HEK293 (cell line): ENCODE measurements at regions not wholly inside any gene's neighbourhood (a gene's known extent, or its start where the extent isn't known, plus 50 kb on each side); places are given as distances from the start of the nearest gene placed in this dataset.

Source experiments
- CTCF ChIA-PET: fragments of 350-600 bp; formaldehyde crosslinking; extraction: SDS; loops from one replicate; lab custom pipeline; 2021; ENCODE audit warnings: antibody characterized with exemption; lab: Yijun Ruan, JAX
- POLR2A ChIA-PET: fragments of 300-600 bp; formaldehyde crosslinking; extraction: SDS; loops from one replicate; lab custom pipeline; 2020; ENCODE audit warnings: antibody characterized with exemption, inconsistent platforms; lab: Yijun Ruan, JAX
- H3K27ac ChIP-seq: fragments of 200-500 bp; sonication (Bioruptor generic); 2 replicates; pipeline ENCODE4 v1.5.1; 2014; ENCODE audit warnings: low read depth, low read length, control low read depth, inconsistent platforms; ENCODE audit errors: extremely low read depth
- H3K36me3 ChIP-seq, 2 experiments: fragments of 200-500 bp in 1 of 2; sonication (Bioruptor generic) in 1 of 2; 1 replicate in 1 of 2; 2 replicates in 1 of 2; pipeline ENCODE4 v1.5.1; 2014 to 2017; ENCODE audit warnings: inconsistent platforms in 2 of 2, low read length in 2 of 2; ENCODE audit not compliant: control insufficient read depth in 2 of 2, insufficient read depth in 1 of 2
- H3K4me1 ChIP-seq: fragments of 200-500 bp; sonication (Bioruptor generic); 2 replicates; pipeline ENCODE4 v1.5.1; 2014; ENCODE audit warnings: mild to moderate bottlenecking, low read length, inconsistent platforms; ENCODE audit not compliant: control insufficient read depth, insufficient read depth
- H3K4me3 ChIP-seq: 2 replicates; pipeline ENCODE4 v1.5.1; 2011; ENCODE audit warnings: low read depth, mild to moderate bottlenecking, control low read depth, low read length, moderate library complexity
- H3K9me3 ChIP-seq: fragments of 200-500 bp; sonication (Bioruptor generic); 2 replicates; pipeline ENCODE4 v1.5.1; 2014; ENCODE audit warnings: low read depth, low read length, inconsistent platforms; ENCODE audit not compliant: control insufficient read depth, insufficient read depth
- BCL11A ChIP-seq: fragments of 450-650 bp; formaldehyde crosslinking; IDR thresholded peaks from 2 replicates; pipeline ENCODE4 v1.5.1; 2016; ENCODE audit warnings: low read depth, missing biosample characterization, missing genetic modification characterization
- FEZF1 ChIP-seq: fragments of 450-650 bp; formaldehyde crosslinking; IDR thresholded peaks from 2 replicates; pipeline ENCODE4 v1.5.1; 2016; ENCODE audit warnings: missing biosample characterization, missing genetic modification characterization
- GFI1B ChIP-seq: fragments of 450-650 bp; formaldehyde crosslinking; IDR thresholded peaks from 2 replicates; pipeline ENCODE4 v1.5.1; 2016; ENCODE audit warnings: missing biosample characterization, missing genetic modification characterization
- KLF9 ChIP-seq: fragments of 450-650 bp; formaldehyde crosslinking; IDR thresholded peaks from 2 replicates; pipeline ENCODE4 v1.5.1; 2016; ENCODE audit warnings: missing biosample characterization, missing genetic modification characterization, low read depth
- SALL2 ChIP-seq: fragments of 450-650 bp; formaldehyde crosslinking; IDR thresholded peaks from 2 replicates; pipeline ENCODE4 v1.5.0; 2017; ENCODE audit warnings: missing biosample characterization, mild to moderate bottlenecking, missing genetic modification characterization, borderline replicate concordance
- SCRT2 ChIP-seq: fragments of 450-650 bp; formaldehyde crosslinking; IDR thresholded peaks from 2 replicates; pipeline ENCODE4 v1.5.1; 2016; ENCODE audit warnings: missing biosample characterization, missing genetic modification characterization
- WT1 ChIP-seq: fragments of 450-650 bp; formaldehyde crosslinking; IDR thresholded peaks from 2 replicates; pipeline ENCODE4 v1.5.1; 2016; ENCODE audit warnings: missing biosample characterization, missing genetic modification characterization
- YY1 ChIP-seq: fragments of 450-650 bp; formaldehyde crosslinking; IDR thresholded peaks from 2 replicates; pipeline ENCODE4 v1.5.1; 2018; ENCODE audit warnings: missing biosample characterization, missing genetic modification characterization
- ZNF133 ChIP-seq: fragments of 450-650 bp; formaldehyde crosslinking; IDR thresholded peaks from 2 replicates; pipeline ENCODE4 v1.5.1; 2016; ENCODE audit warnings: missing biosample characterization, missing genetic modification characterization
- ZNF311 ChIP-seq: fragments of 450-650 bp; formaldehyde crosslinking; IDR thresholded peaks from 2 replicates; pipeline ENCODE4 v1.5.1; 2017; ENCODE audit warnings: missing biosample characterization, missing genetic modification characterization, borderline replicate concordance
- ZNF426 ChIP-seq: fragments of 450-650 bp; formaldehyde crosslinking; IDR thresholded peaks from 2 replicates; pipeline ENCODE4 v1.5.1; 2017; ENCODE audit warnings: missing biosample characterization, missing genetic modification characterization, mild to moderate bottlenecking, inconsistent platforms, moderate library complexity
- ZNF510 ChIP-seq: fragments of 450-650 bp; formaldehyde crosslinking; IDR thresholded peaks from 2 replicates; pipeline ENCODE4 v1.5.1; 2018; ENCODE audit warnings: mild to moderate bottlenecking, missing genetic modification characterization, missing biosample characterization; ENCODE audit not compliant: insufficient replicate concordance
- ZNF555 ChIP-seq: fragments of 450-650 bp; formaldehyde crosslinking; conservative IDR thresholded peaks from 2 replicates; pipeline ENCODE4 v1.5.1; 2017; ENCODE audit warnings: missing biosample characterization, mild to moderate bottlenecking, missing genetic modification characterization, inconsistent platforms
- TF ChIP-seq, protein P1 (sequence below): fragments of 450-650 bp; formaldehyde crosslinking; IDR thresholded peaks from 2 replicates; pipeline ENCODE4 v1.5.1; 2016; ENCODE audit warnings: missing biosample characterization, missing genetic modification characterization
- TF ChIP-seq, protein P2 (sequence below): fragments of 450-650 bp; formaldehyde crosslinking; conservative IDR thresholded peaks from 2 replicates; pipeline ENCODE4 v1.5.1; 2016; ENCODE audit warnings: low read depth, missing biosample characterization, missing genetic modification characterization
- TF ChIP-seq, protein P3 (sequence below): fragments of 450-650 bp; formaldehyde crosslinking; IDR thresholded peaks from 2 replicates; pipeline ENCODE4 v1.5.1; 2016; ENCODE audit warnings: missing biosample characterization, missing genetic modification characterization
- TF ChIP-seq, protein P4 (sequence below): fragments of 450-650 bp; formaldehyde crosslinking; IDR thresholded peaks from 2 replicates; pipeline ENCODE4 v1.5.1; 2016; ENCODE audit warnings: missing biosample characterization, missing genetic modification characterization

DNA sequence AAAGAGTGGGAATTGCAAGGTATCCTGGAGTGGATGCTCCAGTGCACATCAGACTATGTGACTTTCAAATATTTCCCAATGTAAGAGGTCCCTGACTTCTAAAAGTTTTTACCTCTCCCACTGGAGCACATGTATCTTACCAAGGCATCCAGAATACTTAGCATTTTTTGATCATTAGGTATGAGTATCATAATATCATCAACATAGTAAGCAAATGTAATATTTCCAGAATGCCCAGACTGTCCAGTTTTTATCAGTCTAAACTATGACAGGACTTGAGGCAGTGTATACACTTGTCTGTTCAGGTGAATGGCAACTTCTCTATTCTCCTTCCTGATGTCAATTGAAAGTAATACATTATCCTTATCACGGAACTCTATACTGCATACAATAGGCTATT lies 924.6 kb upstream of the GJE1 start (continued):
- TF ChIP-seq, protein P1, sequence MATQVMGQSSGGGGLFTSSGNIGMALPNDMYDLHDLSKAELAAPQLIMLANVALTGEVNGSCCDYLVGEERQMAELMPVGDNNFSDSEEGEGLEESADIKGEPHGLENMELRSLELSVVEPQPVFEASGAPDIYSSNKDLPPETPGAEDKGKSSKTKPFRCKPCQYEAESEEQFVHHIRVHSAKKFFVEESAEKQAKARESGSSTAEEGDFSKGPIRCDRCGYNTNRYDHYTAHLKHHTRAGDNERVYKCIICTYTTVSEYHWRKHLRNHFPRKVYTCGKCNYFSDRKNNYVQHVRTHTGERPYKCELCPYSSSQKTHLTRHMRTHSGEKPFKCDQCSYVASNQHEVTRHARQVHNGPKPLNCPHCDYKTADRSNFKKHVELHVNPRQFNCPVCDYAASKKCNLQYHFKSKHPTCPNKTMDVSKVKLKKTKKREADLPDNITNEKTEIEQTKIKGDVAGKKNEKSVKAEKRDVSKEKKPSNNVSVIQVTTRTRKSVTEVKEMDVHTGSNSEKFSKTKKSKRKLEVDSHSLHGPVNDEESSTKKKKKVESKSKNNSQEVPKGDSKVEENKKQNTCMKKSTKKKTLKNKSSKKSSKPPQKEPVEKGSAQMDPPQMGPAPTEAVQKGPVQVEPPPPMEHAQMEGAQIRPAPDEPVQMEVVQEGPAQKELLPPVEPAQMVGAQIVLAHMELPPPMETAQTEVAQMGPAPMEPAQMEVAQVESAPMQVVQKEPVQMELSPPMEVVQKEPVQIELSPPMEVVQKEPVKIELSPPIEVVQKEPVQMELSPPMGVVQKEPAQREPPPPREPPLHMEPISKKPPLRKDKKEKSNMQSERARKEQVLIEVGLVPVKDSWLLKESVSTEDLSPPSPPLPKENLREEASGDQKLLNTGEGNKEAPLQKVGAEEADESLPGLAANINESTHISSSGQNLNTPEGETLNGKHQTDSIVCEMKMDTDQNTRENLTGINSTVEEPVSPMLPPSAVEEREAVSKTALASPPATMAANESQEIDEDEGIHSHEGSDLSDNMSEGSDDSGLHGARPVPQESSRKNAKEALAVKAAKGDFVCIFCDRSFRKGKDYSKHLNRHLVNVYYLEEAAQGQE = no peak
- TF ChIP-seq GFI1B (tag by site-specific recombination) (no peak), ZNF133 (tag by site-specific recombination) (no peak), WT1 (tag by site-specific recombination) (no peak), ZNF311 (tag by site-specific recombination) (no peak)

DNA sequence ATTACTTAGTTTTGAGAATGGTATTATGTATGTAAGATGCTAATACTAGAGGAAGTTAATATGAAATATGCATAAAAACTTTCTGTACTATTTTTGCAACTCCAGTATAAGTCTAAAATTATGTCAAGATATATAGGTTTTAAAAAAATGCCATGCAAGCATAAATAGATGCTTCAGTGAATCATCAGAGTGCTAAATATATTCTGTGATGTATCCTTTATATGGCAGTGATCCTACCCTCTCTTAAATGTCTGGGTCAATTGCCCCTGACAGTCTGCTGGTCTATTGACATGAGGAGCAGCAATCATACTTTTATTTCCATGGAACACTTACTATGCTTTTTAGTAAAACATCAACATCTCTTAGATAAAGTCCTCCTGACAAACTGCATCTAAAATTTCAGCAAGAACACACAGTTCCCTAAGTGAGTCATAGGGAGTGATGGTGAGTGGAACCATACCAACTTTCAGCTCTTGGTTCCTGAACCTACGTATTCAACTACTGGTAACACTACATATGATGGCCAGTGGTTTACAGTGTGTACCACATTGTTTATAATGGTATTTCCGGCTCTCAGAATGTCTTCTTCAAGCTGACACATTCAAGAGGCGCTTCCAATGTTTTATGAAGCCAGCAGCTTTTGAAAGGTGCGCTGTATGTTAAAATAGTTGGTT lies 928.7 kb upstream of the GJE1 start:
- no peaks in the 10 kb centered on the region for H3K9me3 ChIP-seq
- H3K27ac ChIP-seq = no peak overlapping the region
- ChIA-PET POLR2A (no interaction called here), CTCF (interaction anchor here (0.6 kb wide), 1 partner anchor 339 kb away, joined by 3 read pairs; no protein-coding TSS in a partner anchor)
- no peaks in the 10 kb centered on the region for H3K36me3 ChIP-seq
- no peaks in the 10 kb centered on the region for H3K4me1 ChIP-seq
- H3K4me3 ChIP-seq = no peak overlapping the region
- no peak for TF ChIP-seq KLF9
- no peak for TF ChIP-seq YY1 (tag by site-specific recombination)
- TF ChIP-seq, protein P2, sequence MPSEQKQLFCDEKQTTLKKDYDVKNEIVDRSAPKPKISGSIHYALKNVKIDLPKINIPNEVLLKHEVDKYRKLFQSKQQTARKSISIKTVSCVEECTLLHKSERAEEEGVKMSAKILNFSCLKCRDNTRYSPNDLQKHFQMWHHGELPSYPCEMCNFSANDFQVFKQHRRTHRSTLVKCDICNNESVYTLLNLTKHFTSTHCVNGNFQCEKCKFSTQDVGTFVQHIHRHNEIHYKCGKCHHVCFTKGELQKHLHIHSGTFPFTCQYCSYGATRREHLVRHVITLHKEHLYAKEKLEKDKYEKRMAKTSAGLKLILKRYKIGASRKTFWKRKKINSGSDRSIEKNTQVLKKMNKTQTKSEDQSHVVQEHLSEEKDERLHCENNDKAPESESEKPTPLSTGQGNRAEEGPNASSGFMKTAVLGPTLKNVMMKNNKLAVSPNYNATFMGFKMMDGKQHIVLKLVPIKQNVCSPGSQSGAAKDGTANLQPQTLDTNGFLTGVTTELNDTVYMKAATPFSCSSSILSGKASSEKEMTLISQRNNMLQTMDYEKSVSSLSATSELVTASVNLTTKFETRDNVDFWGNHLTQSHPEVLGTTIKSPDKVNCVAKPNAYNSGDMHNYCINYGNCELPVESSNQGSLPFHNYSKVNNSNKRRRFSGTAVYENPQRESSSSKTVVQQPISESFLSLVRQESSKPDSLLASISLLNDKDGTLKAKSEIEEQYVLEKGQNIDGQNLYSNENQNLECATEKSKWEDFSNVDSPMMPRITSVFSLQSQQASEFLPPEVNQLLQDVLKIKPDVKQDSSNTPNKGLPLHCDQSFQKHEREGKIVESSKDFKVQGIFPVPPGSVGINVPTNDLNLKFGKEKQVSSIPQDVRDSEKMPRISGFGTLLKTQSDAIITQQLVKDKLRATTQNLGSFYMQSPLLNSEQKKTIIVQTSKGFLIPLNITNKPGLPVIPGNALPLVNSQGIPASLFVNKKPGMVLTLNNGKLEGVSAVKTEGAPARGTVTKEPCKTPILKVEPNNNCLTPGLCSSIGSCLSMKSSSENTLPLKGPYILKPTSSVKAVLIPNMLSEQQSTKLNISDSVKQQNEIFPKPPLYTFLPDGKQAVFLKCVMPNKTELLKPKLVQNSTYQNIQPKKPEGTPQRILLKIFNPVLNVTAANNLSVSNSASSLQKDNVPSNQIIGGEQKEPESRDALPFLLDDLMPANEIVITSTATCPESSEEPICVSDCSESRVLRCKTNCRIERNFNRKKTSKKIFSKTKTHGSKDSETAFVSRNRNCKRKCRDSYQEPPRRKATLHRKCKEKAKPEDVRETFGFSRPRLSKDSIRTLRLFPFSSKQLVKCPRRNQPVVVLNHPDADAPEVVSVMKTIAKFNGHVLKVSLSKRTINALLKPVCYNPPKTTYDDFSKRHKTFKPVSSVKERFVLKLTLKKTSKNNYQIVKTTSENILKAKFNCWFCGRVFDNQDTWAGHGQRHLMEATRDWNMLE (tag by site-specific recombination) = no peak
- no peak for TF ChIP-seq BCL11A (tag by site-specific recombination)

DNA sequence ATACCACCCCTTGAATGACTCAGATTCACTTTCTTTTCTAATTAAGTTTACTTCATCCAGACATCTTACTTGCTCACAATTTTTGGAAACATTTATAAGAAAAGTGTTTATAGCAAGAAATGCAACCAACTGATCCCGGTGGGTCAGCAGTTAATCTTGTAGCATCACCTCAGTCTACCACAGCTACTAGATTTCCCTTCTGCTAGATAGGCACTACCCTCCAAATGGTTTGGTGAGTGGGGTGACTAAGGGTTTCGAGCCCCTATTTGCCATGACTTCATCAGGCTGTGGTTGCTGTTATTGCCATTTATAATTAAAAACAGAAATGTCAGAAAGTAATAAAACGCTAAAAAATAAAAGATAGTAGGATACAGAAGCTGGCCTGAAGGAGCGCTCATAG lies 930.1 kb upstream of the GJE1 start:
- Histone ChIP-seq H3K4me3 (no peak overlapping the region), H3K4me1 (no peaks in the 10 kb centered on the region), H3K9me3 (no peaks in the 10 kb centered on the region), H3K27ac (no peak overlapping the region), H3K36me3 (no peaks in the 10 kb centered on the region)
- no peak for TF ChIP-seq ZNF510
- no peak for TF ChIP-seq ZNF555 (tag by site-specific recombination)
- ChIA-PET CTCF (no interaction called here), POLR2A (no interaction called here)

DNA sequence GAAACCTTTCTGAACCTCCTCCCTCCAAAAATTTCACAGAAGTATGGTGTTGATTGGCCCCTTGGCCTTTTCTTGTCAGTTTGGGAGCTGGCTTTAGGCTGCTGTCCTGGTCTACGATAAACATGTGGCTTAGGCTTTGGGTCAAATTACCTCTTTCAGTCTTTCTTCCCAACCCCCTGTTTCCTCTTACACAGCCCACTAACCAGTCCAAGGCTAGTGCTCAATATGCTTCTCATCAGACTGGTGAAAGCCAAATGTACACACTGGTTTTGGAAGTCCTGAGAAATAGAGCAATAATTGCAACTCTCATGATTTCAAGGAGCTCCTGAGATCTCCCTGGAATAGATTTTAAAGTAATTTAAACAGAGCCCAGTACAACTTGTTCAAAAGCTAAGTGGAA lies 933.7 kb upstream of the GJE1 start:
- no peaks in the 10 kb centered on the region for H3K4me1 ChIP-seq
- H3K27ac ChIP-seq = no peak overlapping the region
- no peaks in the 10 kb centered on the region for H3K36me3 ChIP-seq
- no peak overlapping the region for H3K4me3 ChIP-seq
- no peaks in the 10 kb centered on the region for H3K9me3 ChIP-seq
- CTCF ChIA-PET = interaction anchor here (0.7 kb wide), 1 partner anchor 46 kb away, joined by 3 read pairs; no protein-coding TSS in a partner anchor
- POLR2A ChIA-PET = no interaction called here
- TF ChIP-seq WT1 (tag by site-specific recombination) = no peak
- TF ChIP-seq SALL2 (tag by site-specific recombination) = no peak
- TF ChIP-seq, protein P3, sequence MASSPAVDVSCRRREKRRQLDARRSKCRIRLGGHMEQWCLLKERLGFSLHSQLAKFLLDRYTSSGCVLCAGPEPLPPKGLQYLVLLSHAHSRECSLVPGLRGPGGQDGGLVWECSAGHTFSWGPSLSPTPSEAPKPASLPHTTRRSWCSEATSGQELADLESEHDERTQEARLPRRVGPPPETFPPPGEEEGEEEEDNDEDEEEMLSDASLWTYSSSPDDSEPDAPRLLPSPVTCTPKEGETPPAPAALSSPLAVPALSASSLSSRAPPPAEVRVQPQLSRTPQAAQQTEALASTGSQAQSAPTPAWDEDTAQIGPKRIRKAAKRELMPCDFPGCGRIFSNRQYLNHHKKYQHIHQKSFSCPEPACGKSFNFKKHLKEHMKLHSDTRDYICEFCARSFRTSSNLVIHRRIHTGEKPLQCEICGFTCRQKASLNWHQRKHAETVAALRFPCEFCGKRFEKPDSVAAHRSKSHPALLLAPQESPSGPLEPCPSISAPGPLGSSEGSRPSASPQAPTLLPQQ (tag by site-specific recombination) = no peak
- TF ChIP-seq SCRT2 (tag by site-specific recombination) = no peak
- TF ChIP-seq, protein P4, sequence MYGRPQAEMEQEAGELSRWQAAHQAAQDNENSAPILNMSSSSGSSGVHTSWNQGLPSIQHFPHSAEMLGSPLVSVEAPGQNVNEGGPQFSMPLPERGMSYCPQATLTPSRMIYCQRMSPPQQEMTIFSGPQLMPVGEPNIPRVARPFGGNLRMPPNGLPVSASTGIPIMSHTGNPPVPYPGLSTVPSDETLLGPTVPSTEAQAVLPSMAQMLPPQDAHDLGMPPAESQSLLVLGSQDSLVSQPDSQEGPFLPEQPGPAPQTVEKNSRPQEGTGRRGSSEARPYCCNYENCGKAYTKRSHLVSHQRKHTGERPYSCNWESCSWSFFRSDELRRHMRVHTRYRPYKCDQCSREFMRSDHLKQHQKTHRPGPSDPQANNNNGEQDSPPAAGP (tag by site-specific recombination) = no peak
- TF ChIP-seq FEZF1 (tag by site-specific recombination) = no peak
- no peak for TF ChIP-seq ZNF426 (tag by site-specific recombination)
